Adrenal gland (tissue), 5 donors: ENCODE measurements at regions not wholly inside any gene's neighbourhood (a gene's known extent, or its start where the extent isn't known, plus 50 kb on each side); places are given as distances from the start of the nearest gene placed in this dataset.

ENCODE experiments used
- CTCF ChIP-seq, 6 experiments: fragments of 450-650 bp in 4 of 6; fragments of 200-600 bp in 2 of 6; sonication (generic) in 1 of 6; IDR thresholded peaks; 1 replicate in 5 of 6; 2 replicates in 1 of 6; pipeline versions ENCODE4 v1.5.1 to v1.8.0; 2016 to 2021; ENCODE audit warnings: antibody characterized with exemption in 6 of 6, mild to moderate bottlenecking in 2 of 6, moderate library complexity in 1 of 6
- POLR2A ChIP-seq, 2 donors: fragments of 450-650 bp; IDR thresholded peaks; one replicate each; pipeline ENCODE4 v1.6.1; 2017; ENCODE audit warnings: antibody characterized with exemption in 2 of 2, mild to moderate bottlenecking in 2 of 2, moderate library complexity in 1 of 2
- donor health status: DM: no; HTN: no; CAD: no.

- TF ChIP-seq POLR2A (IDR thresholded peaks at IDR 0.05) (no peak), CTCF (IDR thresholded peaks at IDR 0.05) (no peak)
Observed at GRCh38 chr1:224042557-224043118, 71.3 kb upstream of the FBXO28 start.
